SK-N-SH (cell line): ENCODE measurements at regions not wholly inside any gene's neighbourhood (a gene's known extent, or its start where the extent isn't known, plus 50 kb on each side); places are given as distances from the start of the nearest gene placed in this dataset.

Experiments
- CTCF ChIA-PET: fragments of 300-600, 350-600 bp; formaldehyde crosslinking; extraction: SDS; loops from one replicate; lab custom pipeline; 2021; lab: Yijun Ruan, JAX
- POLR2A ChIA-PET: fragments of 350-600 bp; sonication (Branson Sonifier 250); formaldehyde crosslinking; extraction: SDS; loops from one replicate; lab custom pipeline; 2020; ENCODE audit warnings: antibody characterized with exemption, inconsistent platforms; lab: Yijun Ruan, JAX
- DNase-seq: peaks from one replicate; pipeline ENCODE4 v3.0.0; 2012
- H2AFZ ChIP-seq: fragments of 200-600 bp; sonication (generic); 2 replicates; pipeline ENCODE4 v1.8.1; 2016; ENCODE audit warnings: antibody characterized with exemption, mild to moderate bottlenecking, low read depth
- H3F3A ChIP-seq: fragments of 200-600 bp; sonication (generic); replicated peaks from 2 replicates; pipeline ENCODE3; 2016; ENCODE audit warnings: antibody characterized with exemption, mild to moderate bottlenecking; ENCODE audit not compliant: insufficient read depth
- H3K27ac ChIP-seq, 2 experiments: fragments of 200-500 bp in 1 of 2; fragments of 200-600 bp in 1 of 2; sonication (Bioruptor generic) in 1 of 2; sonication (generic), shearing (Covaris generic) in 1 of 2; 2 replicates each; pipeline versions ENCODE4 v1.5.1 to v1.6.1; 2014 to 2016; ENCODE audit warnings: low read depth in 2 of 2, inconsistent platforms in 1 of 2, low read length in 1 of 2, mild to moderate bottlenecking in 1 of 2, mixed read lengths in 1 of 2
- H3K27me3 ChIP-seq: fragments of 200-600 bp; sonication (generic), shearing (Covaris generic); 2 replicates; pipeline ENCODE4 v1.6.1; 2016; ENCODE audit warnings: mixed run types; ENCODE audit not compliant: insufficient read depth
- H3K36me3 ChIP-seq, 2 experiments: fragments of 200-500 bp in 1 of 2; fragments of 200-600 bp in 1 of 2; sonication (Bioruptor generic) in 1 of 2; sonication (generic) in 1 of 2; replicated peaks in 1 of 2; 2 replicates each; pipeline versions ENCODE3 to v1.5.1; 2014 to 2016; ENCODE audit warnings: low read length in 1 of 2, mild to moderate bottlenecking in 1 of 2; ENCODE audit not compliant: insufficient read depth in 2 of 2, control insufficient read depth in 1 of 2
- H3K4me1 ChIP-seq, 2 experiments: fragments of 200-500 bp in 1 of 2; fragments of 200-600 bp in 1 of 2; sonication (Bioruptor generic) in 1 of 2; sonication (generic), shearing (Covaris generic) in 1 of 2; 2 replicates each; pipeline versions ENCODE4 v1.5.1 to v1.6.1; 2014 to 2016; ENCODE audit warnings: low read depth in 1 of 2, low read length in 1 of 2, mixed run types in 1 of 2; ENCODE audit not compliant: insufficient read depth in 2 of 2, control insufficient read depth in 1 of 2
- H3K4me2 ChIP-seq: fragments of 200-600 bp; sonication (generic), shearing (Covaris generic); 2 replicates; pipeline ENCODE4 v1.6.1; 2017; ENCODE audit warnings: mixed run types
- H3K4me3 ChIP-seq, 2 experiments: fragments of 200-500 bp in 1 of 2; fragments of 200-600 bp in 1 of 2; sonication (Bioruptor generic) in 1 of 2; sonication (generic), shearing (Covaris generic) in 1 of 2; 2 replicates each; pipeline versions ENCODE4 v1.5.1 to v1.8.1; 2014 to 2016; ENCODE audit warnings: low read depth in 2 of 2, inconsistent platforms in 1 of 2, low read length in 1 of 2, mild to moderate bottlenecking in 1 of 2, mixed read lengths in 1 of 2, moderate library complexity in 1 of 2
- H3K79me2 ChIP-seq: fragments of 200-600 bp; sonication (generic); 2 replicates; pipeline ENCODE4 v1.8.1; 2017; ENCODE audit warnings: mild to moderate bottlenecking; ENCODE audit not compliant: insufficient read depth
- H3K9ac ChIP-seq: fragments of 200-600 bp; sonication (generic); 2 replicates; pipeline ENCODE4 v1.6.1; 2017; ENCODE audit warnings: mixed run types
- H3K9me2 ChIP-seq: fragments of 200-600 bp; sonication (generic); 2 replicates; pipeline ENCODE4 v1.6.1; 2017; ENCODE audit warnings: mixed run types
- H3K9me3 ChIP-seq: fragments of 200-600 bp; sonication (generic); 2 replicates; pipeline ENCODE4 v1.6.1; 2017; ENCODE audit warnings: mixed run types, mild to moderate bottlenecking, moderate library complexity
- H4K20me1 ChIP-seq: fragments of 200-600 bp; sonication (generic); 2 replicates; pipeline ENCODE4 v1.6.1; 2017; ENCODE audit warnings: mild to moderate bottlenecking, mixed run types; ENCODE audit not compliant: insufficient read depth
- CHD2 ChIP-seq: fragments of 150-350 bp; IDR thresholded peaks from 2 replicates; pipeline ENCODE4 v1.6.1; 2018; ENCODE audit warnings: low read length; ENCODE audit not compliant: partially characterized antibody
- ELF1 ChIP-seq: IDR thresholded peaks from 2 replicates; pipeline ENCODE4 v1.4.0; 2012
- EZH2phosphoT487 ChIP-seq: fragments of 200-600 bp; sonication (generic); IDR thresholded peaks from 2 replicates; pipeline ENCODE4 v1.6.1; 2017; ENCODE audit warnings: low read depth, mixed run types, mild to moderate bottlenecking, antibody characterized with exemption, moderate library complexity, borderline replicate concordance
- FOXJ3 ChIP-seq: sonication (generic); formaldehyde crosslinking; IDR thresholded peaks from 2 replicates; pipeline ENCODE4 v1.5.1; 2020; ENCODE audit warnings: mild to moderate bottlenecking, missing genetic modification reagents
- GABPA ChIP-seq: IDR thresholded peaks from 2 replicates; pipeline ENCODE4 v1.4.0; 2012; ENCODE audit warnings: low read depth, mild to moderate bottlenecking
- JUND ChIP-seq: IDR thresholded peaks from 2 replicates; pipeline ENCODE4 v1.4.0; 2012
- MEF2A ChIP-seq: IDR thresholded peaks from 2 replicates; pipeline ENCODE4 v1.4.0; 2012; ENCODE audit warnings: low read depth, borderline replicate concordance
- NFIC ChIP-seq: IDR thresholded peaks from 2 replicates; pipeline ENCODE4 v1.4.0; 2012; ENCODE audit warnings: borderline replicate concordance
- RAD21 ChIP-seq: IDR thresholded peaks from 2 replicates; pipeline ENCODE4 v1.6.1; 2012; ENCODE audit warnings: mild to moderate bottlenecking, low read length
- RCOR1 ChIP-seq: fragments of 150-350 bp; IDR thresholded peaks from 2 replicates; pipeline ENCODE4 v1.6.1; 2017; ENCODE audit warnings: antibody characterized with exemption, low read length
- TEAD4 ChIP-seq: IDR thresholded peaks from 2 replicates; pipeline ENCODE4 v1.4.0; 2012; ENCODE audit warnings: mild to moderate bottlenecking, borderline replicate concordance; ENCODE audit not compliant: insufficient read depth
- YY1 ChIP-seq: IDR thresholded peaks from 2 replicates; pipeline ENCODE4 v1.4.0; 2012; ENCODE audit warnings: low read depth, mild to moderate bottlenecking
- WGBS: methylation state at CpG from one replicate; pipeline ENCODE4 v1.1.6; 2017; ENCODE audit warnings: low lambda C conversion rate; 5-methylcytosine and 5-hydroxymethylcytosine counted together
- TF ChIP-seq, protein P1 (sequence below): IDR thresholded peaks from 2 replicates; pipeline ENCODE4 v1.4.0; 2012; ENCODE audit warnings: low read depth
- TF ChIP-seq, protein P2 (sequence below): IDR thresholded peaks from 2 replicates; pipeline ENCODE4 v1.4.0; 2012; ENCODE audit warnings: low read depth, borderline replicate concordance
- TF ChIP-seq, protein P3 (sequence below): IDR thresholded peaks from 2 replicates; pipeline ENCODE4; 2012

DNA sequence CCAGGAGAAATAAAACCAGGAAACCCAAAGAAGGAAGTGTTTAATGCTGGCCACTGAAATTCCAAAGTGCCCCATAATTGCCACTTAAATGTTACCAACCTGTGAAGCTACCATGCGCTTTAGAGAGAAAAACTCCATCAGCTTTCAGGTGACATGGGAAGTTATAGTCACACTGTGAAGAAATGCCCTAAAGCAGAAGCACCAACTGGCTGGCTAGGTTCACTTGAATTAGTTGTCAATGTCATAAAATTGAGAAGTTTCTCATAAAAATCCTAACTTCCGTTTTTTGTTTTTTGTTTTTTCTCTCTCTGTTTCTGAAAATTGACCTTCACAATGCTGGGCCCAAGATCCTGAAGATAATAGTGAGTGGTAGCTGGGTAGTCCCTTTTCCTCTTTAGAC is 167.9 kb upstream of the CTNNB1 start:
- 51% methylated on average over 2 of the region's 2 CpGs for whole genome bisulfite sequencing
- POLR2A ChIA-PET, result no interaction called here
- Histone ChIP-seq H3K9me2 (no peaks in the 10 kb centered on the region), H3K9ac (no peak overlapping the region), H3F3A (no peaks in the 10 kb centered on the region), H4K20me1 (no peaks in the 10 kb centered on the region), H3K27me3 (no peaks in the 10 kb centered on the region), H3K4me3 (no peak overlapping the region), H2AFZ (no peak overlapping the region), H3K9me3 (no peaks in the 10 kb centered on the region), H3K4me2 (no peak overlapping the region), H3K4me1 (peaks cover 0 to 15% of the 10 kb centered on the region in 2 experiments; a peak in 2 of 4 replicates), H3K27ac (no peak overlapping the region), H3K79me2 (no peaks in the 10 kb centered on the region), H3K36me3 (no peaks in the 10 kb centered on the region)
- CTCF ChIA-PET, result no interaction called here
- DNase-seq, result no peak
- TF ChIP-seq CHD2 (no peak), GABPA (no peak), EZH2phosphoT487 (no peak), YY1 (no peak), RAD21 (no peak), FOXJ3 (CRISPR knock-in tag) (no peak), MEF2A (no peak), NFIC (no peak), ELF1 (no peak), TEAD4 (no peak), RCOR1 (no peak)
- TF ChIP-seq, protein P1, sequence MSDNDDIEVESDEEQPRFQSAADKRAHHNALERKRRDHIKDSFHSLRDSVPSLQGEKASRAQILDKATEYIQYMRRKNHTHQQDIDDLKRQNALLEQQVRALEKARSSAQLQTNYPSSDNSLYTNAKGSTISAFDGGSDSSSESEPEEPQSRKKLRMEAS, result no peak
- TF ChIP-seq, protein P2, sequence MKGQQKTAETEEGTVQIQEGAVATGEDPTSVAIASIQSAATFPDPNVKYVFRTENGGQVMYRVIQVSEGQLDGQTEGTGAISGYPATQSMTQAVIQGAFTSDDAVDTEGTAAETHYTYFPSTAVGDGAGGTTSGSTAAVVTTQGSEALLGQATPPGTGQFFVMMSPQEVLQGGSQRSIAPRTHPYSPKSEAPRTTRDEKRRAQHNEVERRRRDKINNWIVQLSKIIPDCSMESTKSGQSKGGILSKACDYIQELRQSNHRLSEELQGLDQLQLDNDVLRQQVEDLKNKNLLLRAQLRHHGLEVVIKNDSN, result no peak

DNA sequence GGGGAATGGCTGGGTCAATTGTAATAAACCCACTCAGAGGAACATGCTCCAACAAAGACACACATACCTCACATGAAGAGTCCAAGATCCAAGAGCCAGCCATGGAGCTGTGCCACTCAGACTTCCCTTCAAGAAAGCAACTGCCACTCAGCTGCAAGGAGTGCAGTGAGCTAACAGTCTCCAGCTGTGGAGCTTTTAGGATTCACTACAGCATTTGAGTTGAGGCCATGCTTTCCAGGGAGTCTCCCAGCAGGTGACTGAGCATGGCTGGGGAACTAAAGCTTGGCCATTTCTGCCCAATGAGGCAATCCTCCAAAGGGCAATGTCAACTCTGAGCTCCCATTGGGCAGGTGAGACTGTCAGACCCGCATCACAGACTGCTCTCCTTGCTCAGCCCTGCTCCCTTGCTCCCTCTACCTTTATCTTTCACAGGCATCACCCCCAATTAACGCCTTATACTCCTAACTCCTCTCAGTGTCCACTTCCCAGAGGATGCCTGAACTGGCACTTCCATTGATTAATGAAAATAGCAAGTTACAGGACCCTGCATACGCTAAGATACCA is 165.3 kb upstream of the CTNNB1 start:
- Histone ChIP-seq H3K9me2 (no peaks in the 10 kb centered on the region), H3F3A (no peaks in the 10 kb centered on the region), H3K9me3 (no peaks in the 10 kb centered on the region), H3K4me1 (peaks cover 0 to 7% of the 10 kb centered on the region in 2 experiments; a peak in 1 of 4 replicates), H3K4me2 (no peak overlapping the region), H3K36me3 (no peaks in the 10 kb centered on the region), H4K20me1 (no peaks in the 10 kb centered on the region), H3K9ac (no peak overlapping the region), H3K27ac (no peak overlapping the region), H3K79me2 (no peaks in the 10 kb centered on the region), H3K4me3 (no peak overlapping the region), H2AFZ (no peak overlapping the region), H3K27me3 (no peaks in the 10 kb centered on the region)
- no peak for TF ChIP-seq JUND
- no peak for TF ChIP-seq GABPA
- TF ChIP-seq YY1, result no peak
- TF ChIP-seq, protein P3, sequence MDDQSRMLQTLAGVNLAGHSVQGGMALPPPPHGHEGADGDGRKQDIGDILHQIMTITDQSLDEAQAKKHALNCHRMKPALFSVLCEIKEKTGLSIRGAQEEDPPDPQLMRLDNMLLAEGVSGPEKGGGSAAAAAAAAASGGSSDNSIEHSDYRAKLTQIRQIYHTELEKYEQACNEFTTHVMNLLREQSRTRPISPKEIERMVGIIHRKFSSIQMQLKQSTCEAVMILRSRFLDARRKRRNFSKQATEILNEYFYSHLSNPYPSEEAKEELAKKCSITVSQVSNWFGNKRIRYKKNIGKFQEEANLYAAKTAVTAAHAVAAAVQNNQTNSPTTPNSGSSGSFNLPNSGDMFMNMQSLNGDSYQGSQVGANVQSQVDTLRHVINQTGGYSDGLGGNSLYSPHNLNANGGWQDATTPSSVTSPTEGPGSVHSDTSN, result no peak
- ChIA-PET CTCF (interaction anchor here (1.0 kb wide), 1 partner anchor 12 kb away, joined by 3 read pairs; no protein-coding TSS in a partner anchor), POLR2A (no interaction called here)
- no peak for DNase-seq
- WGBS, result 31% methylated on average over 3 of the region's 3 CpGs
